ENCODE measurements at regions not wholly inside any gene's neighbourhood (a gene's known extent, or its start where the extent isn't known, plus 50 kb on each side); places are given as distances from the start of the nearest gene placed in this dataset.

DNA sequence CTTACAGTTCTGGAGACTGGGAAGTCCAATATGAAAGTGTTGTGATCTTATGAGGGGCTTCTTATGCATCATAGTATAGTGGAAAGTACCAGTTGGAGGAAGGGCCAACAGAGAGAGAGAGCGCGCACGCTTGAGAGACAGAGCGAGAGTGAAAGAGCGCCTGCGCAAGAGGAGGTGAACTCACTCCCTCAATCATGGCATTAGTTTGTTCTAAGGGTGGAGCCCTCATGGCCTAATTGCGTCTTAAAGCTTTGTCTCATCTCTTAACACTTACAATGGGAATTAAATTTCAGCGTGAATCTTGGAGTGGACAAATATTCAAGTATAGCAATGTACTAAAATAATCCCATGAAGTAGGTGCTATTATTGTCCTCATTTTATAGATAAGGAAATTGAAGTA is 303.2 kb downstream of the OSTF1 start:
- no peak overlapping the region for H3K4me3 Mint-ChIP-seq
- no peak overlapping the region for H3K27ac Mint-ChIP-seq
- H3K36me3 Mint-ChIP-seq (ENCODE audit: low read depth): no peaks in the 10 kb centered on the region
- H3K4me1 Mint-ChIP-seq: no peaks in the 10 kb centered on the region
- H3K27me3 Mint-ChIP-seq (ENCODE audit: low read depth): peaks cover 9% of the 10 kb centered on the region
- TF ChIP-seq, protein P1, sequence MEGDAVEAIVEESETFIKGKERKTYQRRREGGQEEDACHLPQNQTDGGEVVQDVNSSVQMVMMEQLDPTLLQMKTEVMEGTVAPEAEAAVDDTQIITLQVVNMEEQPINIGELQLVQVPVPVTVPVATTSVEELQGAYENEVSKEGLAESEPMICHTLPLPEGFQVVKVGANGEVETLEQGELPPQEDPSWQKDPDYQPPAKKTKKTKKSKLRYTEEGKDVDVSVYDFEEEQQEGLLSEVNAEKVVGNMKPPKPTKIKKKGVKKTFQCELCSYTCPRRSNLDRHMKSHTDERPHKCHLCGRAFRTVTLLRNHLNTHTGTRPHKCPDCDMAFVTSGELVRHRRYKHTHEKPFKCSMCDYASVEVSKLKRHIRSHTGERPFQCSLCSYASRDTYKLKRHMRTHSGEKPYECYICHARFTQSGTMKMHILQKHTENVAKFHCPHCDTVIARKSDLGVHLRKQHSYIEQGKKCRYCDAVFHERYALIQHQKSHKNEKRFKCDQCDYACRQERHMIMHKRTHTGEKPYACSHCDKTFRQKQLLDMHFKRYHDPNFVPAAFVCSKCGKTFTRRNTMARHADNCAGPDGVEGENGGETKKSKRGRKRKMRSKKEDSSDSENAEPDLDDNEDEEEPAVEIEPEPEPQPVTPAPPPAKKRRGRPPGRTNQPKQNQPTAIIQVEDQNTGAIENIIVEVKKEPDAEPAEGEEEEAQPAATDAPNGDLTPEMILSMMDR (IDR thresholded peaks at IDR 0.05; ENCODE audit: unreplicated experiment in 3 of 3): no peak
- H3K9me3 Mint-ChIP-seq: peaks cover 9% of the 10 kb centered on the region

DNA sequence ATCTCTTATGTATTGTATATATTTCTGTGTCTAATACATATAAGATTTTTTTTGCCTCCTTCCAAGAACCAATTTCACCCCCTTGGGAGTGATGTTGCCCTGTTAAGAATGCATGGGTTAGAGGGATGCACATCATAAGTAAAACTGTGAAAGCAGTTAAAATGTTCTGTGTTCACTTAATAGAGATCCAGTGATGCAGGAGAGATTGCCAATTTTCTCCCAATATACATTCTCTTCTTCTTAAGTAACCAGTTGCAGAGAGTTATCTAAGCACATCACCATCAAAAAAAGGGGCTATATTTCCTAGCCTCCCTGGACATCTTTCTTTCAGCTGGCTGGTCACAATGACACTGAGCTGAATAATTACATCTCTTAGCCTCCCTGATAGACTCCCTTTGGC is 307.0 kb downstream of the OSTF1 start:
- no peaks in the 10 kb centered on the region for H3K36me3 Mint-ChIP-seq (ENCODE audit: low read depth)
- H3K4me1 Mint-ChIP-seq: no peaks in the 10 kb centered on the region
- H3K4me3 Mint-ChIP-seq: no peak overlapping the region
- no peak overlapping the region for H3K27ac Mint-ChIP-seq
- TF ChIP-seq, protein P1 (IDR thresholded peaks at IDR 0.05; ENCODE audit: unreplicated experiment in 3 of 3): no peak
- peaks cover 18% of the 10 kb centered on the region for H3K27me3 Mint-ChIP-seq (ENCODE audit: low read depth)
- no peaks in the 10 kb centered on the region for H3K9me3 Mint-ChIP-seq

DNA sequence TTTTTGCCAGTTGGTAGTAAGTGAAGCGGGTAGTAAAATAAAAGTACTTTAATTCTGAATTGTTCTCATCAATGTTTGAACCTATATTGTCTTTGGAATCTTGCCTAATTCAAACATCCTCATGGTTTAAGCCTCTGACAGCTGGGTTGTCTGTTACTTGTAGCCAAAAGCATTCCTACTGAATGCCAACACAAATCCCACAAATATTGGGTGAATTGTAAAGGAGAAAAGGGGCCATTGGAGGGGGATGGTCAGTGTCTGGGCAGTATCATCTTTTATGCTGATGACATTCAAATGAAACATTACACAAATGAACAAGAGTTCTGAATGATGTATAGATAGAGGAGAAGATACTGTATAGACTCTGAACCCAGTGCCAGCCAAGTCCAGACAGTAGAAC is 309.5 kb downstream of the OSTF1 start:
- no peak overlapping the region for H3K4me3 Mint-ChIP-seq
- H3K4me1 Mint-ChIP-seq: no peaks in the 10 kb centered on the region
- H3K9me3 Mint-ChIP-seq: no peaks in the 10 kb centered on the region

DNA sequence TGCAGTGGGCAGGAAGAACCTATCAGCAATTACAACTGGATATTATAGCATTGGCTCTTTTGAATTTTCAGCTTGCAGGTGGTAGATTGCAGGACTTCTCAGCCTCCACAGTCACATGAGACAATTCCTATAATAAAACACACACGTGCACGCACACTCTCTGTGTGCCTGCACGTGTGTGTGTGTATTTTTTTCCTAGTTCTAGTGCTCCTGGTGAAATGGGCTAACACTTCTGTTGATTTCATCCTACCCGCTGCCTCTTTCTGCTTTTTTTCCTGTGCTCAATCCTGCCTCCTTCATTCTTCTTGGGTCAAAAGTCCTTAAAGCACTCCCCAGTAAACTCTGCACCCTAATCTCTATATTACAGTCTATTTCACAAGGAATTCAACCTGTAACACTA is 320.1 kb downstream of the OSTF1 start:
- H3K27ac Mint-ChIP-seq: no peak overlapping the region

More for the DNA sequence above, 309.5 kb downstream of the OSTF1 start:
- TF ChIP-seq, protein P1 (IDR thresholded peaks at IDR 0.05; ENCODE audit: unreplicated experiment in 3 of 3): no peak
- H3K27ac Mint-ChIP-seq: no peak overlapping the region
- no peaks in the 10 kb centered on the region for H3K36me3 Mint-ChIP-seq (ENCODE audit: low read depth)
- H3K27me3 Mint-ChIP-seq (ENCODE audit: low read depth): peaks cover 17% of the 10 kb centered on the region

DNA sequence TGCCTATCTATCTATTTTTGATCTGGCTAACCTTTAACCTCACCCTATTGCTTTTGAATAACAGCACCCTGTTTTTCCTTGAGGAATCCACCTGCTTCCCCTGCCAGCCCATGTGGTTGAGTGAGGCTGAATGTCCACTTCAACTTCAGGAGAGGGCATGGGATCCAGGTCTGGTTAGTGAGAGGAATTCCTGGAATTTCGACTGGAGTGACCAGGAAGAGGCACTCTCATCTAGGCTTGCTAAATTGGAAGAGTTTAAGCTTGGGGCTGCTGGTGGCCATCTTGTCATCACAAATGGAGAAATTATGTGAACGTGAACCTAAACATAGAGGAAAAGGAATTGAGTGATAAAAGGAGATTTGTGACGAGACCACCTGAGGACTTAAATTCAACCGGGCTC is 322.1 kb downstream of the OSTF1 start:
- no peaks in the 10 kb centered on the region for H3K36me3 Mint-ChIP-seq (ENCODE audit: low read depth)
- no peaks in the 10 kb centered on the region for H3K9me3 Mint-ChIP-seq
- no peak overlapping the region for H3K4me3 Mint-ChIP-seq
- H3K4me1 Mint-ChIP-seq: peaks cover 16% of the 10 kb centered on the region
- no peak overlapping the region for H3K27ac Mint-ChIP-seq
- H3K27me3 Mint-ChIP-seq (ENCODE audit: low read depth): peaks cover 56% of the 10 kb centered on the region
- TF ChIP-seq, protein P1 (IDR thresholded peaks at IDR 0.05; ENCODE audit: unreplicated experiment in 3 of 3): no peak

More for the DNA sequence above, 320.1 kb downstream of the OSTF1 start:
- peaks cover 10% of the 10 kb centered on the region for H3K4me1 Mint-ChIP-seq
- no peak overlapping the region for H3K4me3 Mint-ChIP-seq
- peaks cover 2% of the 10 kb centered on the region for H3K9me3 Mint-ChIP-seq
- H3K36me3 Mint-ChIP-seq (ENCODE audit: low read depth): no peaks in the 10 kb centered on the region
- TF ChIP-seq, protein P1 (IDR thresholded peaks at IDR 0.05; ENCODE audit: unreplicated experiment in 3 of 3): no peak
- H3K27me3 Mint-ChIP-seq (ENCODE audit: low read depth): peaks cover 40% of the 10 kb centered on the region

DNA sequence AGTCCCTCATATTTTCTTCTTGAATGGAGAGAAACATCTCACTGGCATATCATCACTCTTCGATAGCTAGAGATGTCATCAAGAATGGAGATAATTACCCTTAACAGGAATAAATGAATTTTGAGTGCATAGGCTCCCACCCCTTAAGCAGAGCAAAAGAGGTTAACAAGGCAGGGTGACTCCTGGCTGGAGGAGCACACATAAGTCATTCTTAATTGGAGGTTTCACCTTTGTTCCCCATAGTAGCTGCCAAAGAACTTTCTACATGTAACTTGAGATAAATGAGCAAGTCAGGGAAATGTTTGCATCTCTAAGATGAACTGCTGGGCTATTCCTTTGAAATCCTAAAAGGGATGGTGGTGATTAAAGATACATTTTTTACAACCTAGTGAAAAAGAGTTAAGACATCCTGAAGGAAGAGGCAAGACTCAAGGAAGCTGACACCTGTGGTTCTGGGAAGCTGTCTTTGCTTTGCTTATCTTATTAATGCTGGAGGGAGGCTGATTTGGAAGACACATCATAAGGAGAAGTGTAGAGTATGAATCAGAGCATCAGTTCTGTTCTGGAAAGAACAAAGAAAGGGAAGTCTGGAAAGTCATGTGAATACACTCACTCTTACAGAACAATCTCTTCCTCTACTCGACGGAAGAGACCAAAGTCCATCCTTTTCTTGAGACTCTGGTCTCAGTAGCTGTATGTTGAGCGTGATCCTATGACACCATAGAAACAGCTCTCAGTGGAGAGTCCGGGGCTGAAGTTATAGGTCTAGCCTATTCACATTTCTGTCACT is 326.3 kb downstream of the OSTF1 start:
- Mint-ChIP-seq H3K9me3 (no peaks in the 10 kb centered on the region), H3K27ac (peak overlapping the region; percentile 6 to 48 (median 9)), H3K36me3 (ENCODE audit: low read depth) (no peaks in the 10 kb centered on the region), H3K4me1 (peaks cover 16% of the 10 kb centered on the region), H3K4me3 (no peak overlapping the region), H3K27me3 (ENCODE audit: low read depth) (peaks cover 49% of the 10 kb centered on the region)
- TF ChIP-seq, protein P1 (IDR thresholded peaks at IDR 0.05; ENCODE audit: unreplicated experiment in 3 of 3): no peak

Measured in nephron (organoid).